Neural crest cell (in vitro differentiated cells): ENCODE measurements at regions not wholly inside any gene's neighbourhood (a gene's known extent, or its start where the extent isn't known, plus 50 kb on each side); places are given as distances from the start of the nearest gene placed in this dataset.

Experiments used
- DNase-seq: peaks from one replicate; pipeline ENCODE4 v3.0.0; 2021; ENCODE audit warnings: low read depth, mixed read lengths, low spot score
- H3K27ac Mint-ChIP-seq: one replicate; pipeline ENCODE4 v1.8.0; 2021; ENCODE audit warnings: mild to moderate bottlenecking, mixed read lengths; ENCODE audit not compliant: unreplicated experiment
- H3K27me3 Mint-ChIP-seq: 2 replicates; pipeline ENCODE4 v1.8.0; 2021; ENCODE audit warnings: low read depth, mild to moderate bottlenecking, mixed read lengths
- H3K36me3 Mint-ChIP-seq: 2 replicates; pipeline ENCODE4 v1.8.0; 2021; ENCODE audit warnings: low read depth, mild to moderate bottlenecking, mixed read lengths
- H3K4me1 Mint-ChIP-seq: 2 replicates; pipeline ENCODE4 v1.8.0; 2021; ENCODE audit warnings: mixed read lengths
- H3K4me3 Mint-ChIP-seq: one replicate; pipeline ENCODE4 v1.8.0; 2021; ENCODE audit warnings: mild to moderate bottlenecking, mixed read lengths
- H3K9me3 Mint-ChIP-seq: 2 replicates; pipeline ENCODE4 v1.8.0; 2021; ENCODE audit warnings: mixed read lengths
- TF ChIP-seq, protein P1 (sequence below): fragments of 200-600 bp; sonication (generic); conservative IDR thresholded peaks from 2 replicates; pipeline ENCODE4 v1.5.0; 2021; ENCODE audit warnings: antibody characterized with exemption, mild to moderate bottlenecking

DNA sequence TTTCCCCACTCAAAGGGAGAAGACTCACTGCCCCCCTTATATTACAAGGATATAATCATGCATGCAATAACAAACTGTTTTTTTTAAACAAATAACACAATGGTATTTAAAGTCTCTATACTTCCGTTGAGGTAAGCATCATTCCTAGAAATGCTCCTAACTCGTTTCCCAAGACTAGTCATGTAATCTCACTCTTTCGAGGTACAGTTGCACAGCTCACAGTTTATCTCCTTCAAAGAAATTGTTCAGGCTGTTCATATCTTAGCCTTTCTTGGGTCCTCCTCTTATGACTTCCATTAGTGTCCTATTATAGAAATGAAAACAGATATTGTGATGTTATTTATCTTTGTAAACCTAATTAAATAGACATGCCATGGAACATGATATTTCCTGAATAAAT lies 705.0 kb downstream of the KCNT2 start:
- no peak overlapping the region for H3K27ac Mint-ChIP-seq
- no peaks in the 10 kb centered on the region for H3K4me1 Mint-ChIP-seq
- no peak for DNase-seq
- TF ChIP-seq, protein P1, sequence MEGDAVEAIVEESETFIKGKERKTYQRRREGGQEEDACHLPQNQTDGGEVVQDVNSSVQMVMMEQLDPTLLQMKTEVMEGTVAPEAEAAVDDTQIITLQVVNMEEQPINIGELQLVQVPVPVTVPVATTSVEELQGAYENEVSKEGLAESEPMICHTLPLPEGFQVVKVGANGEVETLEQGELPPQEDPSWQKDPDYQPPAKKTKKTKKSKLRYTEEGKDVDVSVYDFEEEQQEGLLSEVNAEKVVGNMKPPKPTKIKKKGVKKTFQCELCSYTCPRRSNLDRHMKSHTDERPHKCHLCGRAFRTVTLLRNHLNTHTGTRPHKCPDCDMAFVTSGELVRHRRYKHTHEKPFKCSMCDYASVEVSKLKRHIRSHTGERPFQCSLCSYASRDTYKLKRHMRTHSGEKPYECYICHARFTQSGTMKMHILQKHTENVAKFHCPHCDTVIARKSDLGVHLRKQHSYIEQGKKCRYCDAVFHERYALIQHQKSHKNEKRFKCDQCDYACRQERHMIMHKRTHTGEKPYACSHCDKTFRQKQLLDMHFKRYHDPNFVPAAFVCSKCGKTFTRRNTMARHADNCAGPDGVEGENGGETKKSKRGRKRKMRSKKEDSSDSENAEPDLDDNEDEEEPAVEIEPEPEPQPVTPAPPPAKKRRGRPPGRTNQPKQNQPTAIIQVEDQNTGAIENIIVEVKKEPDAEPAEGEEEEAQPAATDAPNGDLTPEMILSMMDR = no peak
- H3K4me3 Mint-ChIP-seq = no peak overlapping the region
- no peaks in the 10 kb centered on the region for H3K27me3 Mint-ChIP-seq
- H3K9me3 Mint-ChIP-seq = no peaks in the 10 kb centered on the region
- H3K36me3 Mint-ChIP-seq = no peaks in the 10 kb centered on the region

DNA sequence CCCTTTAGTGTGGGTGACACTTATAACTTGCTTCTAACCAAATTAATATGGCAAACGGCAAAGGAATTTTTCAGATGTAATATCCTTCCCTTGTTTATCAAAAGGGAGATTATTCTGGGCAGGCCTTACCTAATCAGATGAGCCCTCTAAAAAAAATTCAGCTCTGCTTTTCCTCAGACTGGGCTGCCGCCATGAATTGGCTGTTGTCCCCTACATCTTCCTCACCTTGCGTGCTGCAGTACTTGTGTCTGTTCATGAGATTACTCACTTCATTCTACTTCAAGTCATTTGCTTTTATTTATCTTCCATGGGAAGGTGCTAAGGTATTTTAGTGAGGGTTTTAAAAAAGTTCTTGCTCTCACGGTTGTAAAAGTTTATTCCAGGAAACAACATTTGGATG lies 705.5 kb downstream of the KCNT2 start:
- no peaks in the 10 kb centered on the region for H3K27me3 Mint-ChIP-seq
- TF ChIP-seq, protein P1 = no peak
- no peak overlapping the region for H3K27ac Mint-ChIP-seq
- no peaks in the 10 kb centered on the region for H3K36me3 Mint-ChIP-seq
- DNase-seq = no peak
- H3K9me3 Mint-ChIP-seq = no peaks in the 10 kb centered on the region
- no peaks in the 10 kb centered on the region for H3K4me1 Mint-ChIP-seq
- no peak overlapping the region for H3K4me3 Mint-ChIP-seq

DNA sequence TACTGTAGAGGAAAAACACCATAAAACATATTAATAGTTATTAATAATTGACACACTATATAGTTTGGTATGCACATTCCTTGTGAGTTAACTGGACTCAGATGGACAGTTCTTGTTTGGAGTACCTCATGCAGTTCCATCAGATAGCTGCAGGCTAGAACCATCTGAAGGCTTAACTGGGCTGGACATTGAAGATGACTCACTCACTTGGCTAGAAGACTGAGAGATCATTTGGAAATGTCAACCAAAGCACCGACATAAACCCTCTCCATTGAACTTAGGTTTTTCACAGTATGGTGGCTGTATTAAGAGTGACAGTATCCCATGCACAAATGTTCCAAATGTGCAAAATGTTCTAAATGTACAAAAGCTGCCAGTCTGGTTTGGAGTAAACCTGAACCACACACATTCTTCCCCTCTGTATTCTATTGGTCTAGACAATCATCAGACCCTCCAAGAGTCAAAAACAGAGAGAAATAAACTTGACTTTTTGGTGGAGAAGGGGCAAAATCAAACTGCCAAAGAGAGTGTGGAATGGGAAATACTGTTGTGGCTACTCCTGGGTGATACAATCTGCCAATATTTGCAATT lies 708.4 kb downstream of the KCNT2 start:
- H3K4me1 Mint-ChIP-seq = no peaks in the 10 kb centered on the region

DNA sequence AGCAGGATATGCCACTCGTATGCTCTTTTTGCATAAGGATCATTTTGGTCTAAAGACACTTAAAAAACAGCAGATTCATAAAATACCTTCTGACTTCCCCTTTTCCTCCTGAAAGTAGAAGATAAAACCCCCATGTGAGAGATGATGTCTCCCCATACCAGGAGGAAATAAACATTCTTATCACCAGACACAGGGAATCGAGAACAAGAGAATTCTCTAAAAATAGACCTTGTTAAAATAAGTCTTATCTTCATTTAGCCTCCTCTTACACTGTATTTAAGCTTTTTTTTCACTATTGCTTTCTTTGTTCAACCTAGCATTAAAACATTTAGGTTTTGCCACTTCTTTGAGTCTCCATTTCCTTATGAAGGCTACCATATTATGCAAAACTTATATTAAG lies 709.3 kb downstream of the KCNT2 start:
- Mint-ChIP-seq H3K4me1 (no peaks in the 10 kb centered on the region), H3K27ac (no peak overlapping the region), H3K36me3 (no peaks in the 10 kb centered on the region), H3K9me3 (peaks cover 2% of the 10 kb centered on the region), H3K27me3 (no peaks in the 10 kb centered on the region), H3K4me3 (no peak overlapping the region)
- DNase-seq = no peak
- TF ChIP-seq, protein P1 = no peak

More for the DNA sequence above, 708.4 kb downstream of the KCNT2 start:
- H3K27ac Mint-ChIP-seq = no peak overlapping the region
- DNase-seq = no peak
- TF ChIP-seq, protein P1 = no peak
- no peaks in the 10 kb centered on the region for H3K27me3 Mint-ChIP-seq
- peaks cover 2% of the 10 kb centered on the region for H3K9me3 Mint-ChIP-seq
- no peaks in the 10 kb centered on the region for H3K36me3 Mint-ChIP-seq
- H3K4me3 Mint-ChIP-seq = no peak overlapping the region

DNA sequence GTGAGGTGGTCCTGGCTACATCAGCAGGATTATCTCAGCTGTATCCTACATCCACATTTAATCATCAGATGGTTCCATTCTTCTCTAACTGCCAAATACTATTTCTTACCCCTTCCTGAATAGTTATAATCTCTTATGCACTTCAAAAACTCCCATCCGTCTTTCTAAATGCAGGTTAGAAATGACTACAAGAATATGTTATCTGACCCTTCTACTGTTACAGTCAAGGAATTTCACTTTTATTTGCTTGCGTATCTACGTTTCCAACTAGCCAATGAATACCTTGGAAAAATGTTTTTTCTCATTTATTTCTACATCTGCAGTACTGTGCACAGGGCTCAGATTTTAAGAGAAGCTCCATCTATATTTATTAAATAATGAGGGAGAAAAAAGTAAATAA lies 709.9 kb downstream of the KCNT2 start:
- Mint-ChIP-seq H3K4me3 (no peak overlapping the region), H3K4me1 (no peaks in the 10 kb centered on the region), H3K27ac (no peak overlapping the region), H3K36me3 (no peaks in the 10 kb centered on the region), H3K27me3 (no peaks in the 10 kb centered on the region), H3K9me3 (peaks cover 2% of the 10 kb centered on the region)
- TF ChIP-seq, protein P1 = no peak
- DNase-seq = no peak
